MM.1S (cell line): ENCODE measurements at regions not wholly inside any gene's neighbourhood (a gene's known extent, or its start where the extent isn't known, plus 50 kb on each side); places are given as distances from the start of the nearest gene placed in this dataset.

Experiments used
- DNase-seq: peaks from one replicate; pipeline ENCODE4 v3.0.0-alpha.2; 2015
- H2AFZ ChIP-seq: fragments of 300-600 bp; sonication (generic); 2 replicates; pipeline ENCODE4 v1.6.0; 2016; ENCODE audit warnings: antibody characterized with exemption, low read length
- H3F3A ChIP-seq: fragments of 300-600 bp; sonication (generic); 2 replicates; pipeline ENCODE4 v1.6.1; 2016; ENCODE audit warnings: mild to moderate bottlenecking, antibody characterized with exemption, low read length, moderate library complexity, mixed read lengths; ENCODE audit not compliant: insufficient read depth
- H3K27ac ChIP-seq: fragments of 300-600 bp; sonication (generic); 2 replicates; pipeline ENCODE4 v1.5.1; 2016; ENCODE audit warnings: mild to moderate bottlenecking, low read length
- H3K27me3 ChIP-seq: fragments of 300-600 bp; sonication (generic); replicated peaks from 2 replicates; pipeline ENCODE4 v1.6.0; 2016; ENCODE audit warnings: low read length; ENCODE audit not compliant: insufficient read depth
- H3K36me3 ChIP-seq: fragments of 300-600 bp; sonication (generic); replicated peaks from 2 replicates; pipeline ENCODE4 v1.6.1; 2016; ENCODE audit warnings: mild to moderate bottlenecking, low read length, mixed read lengths; ENCODE audit not compliant: insufficient read depth
- H3K4me1 ChIP-seq: fragments of 300-600 bp; sonication (generic); 2 replicates; pipeline ENCODE4 v1.6.1; 2016; ENCODE audit warnings: low read length, mixed read lengths
- H3K4me2 ChIP-seq: fragments of 300-600 bp; sonication (generic); 2 replicates; pipeline ENCODE4 v1.6.0; 2016; ENCODE audit warnings: low read depth, low read length
- H3K4me3 ChIP-seq: fragments of 300-600 bp; sonication (generic); 2 replicates; pipeline ENCODE4 v1.5.1; 2016; ENCODE audit warnings: low read length, mixed read lengths
- H3K79me2 ChIP-seq: fragments of 300-600 bp; sonication (generic); 2 replicates; pipeline ENCODE4 v1.6.1; 2016; ENCODE audit warnings: mixed run types, low read length, mixed read lengths
- H3K9ac ChIP-seq: fragments of 300-600 bp; sonication (generic); 2 replicates; pipeline ENCODE4 v1.6.1; 2016; ENCODE audit warnings: low read length, mixed read lengths
- H3K9me2 ChIP-seq: fragments of 300-600 bp; sonication (generic); replicated peaks from 2 replicates; pipeline ENCODE4 v1.6.1; 2016; ENCODE audit warnings: mild to moderate bottlenecking, low read length, mixed read lengths; ENCODE audit not compliant: insufficient read depth
- H3K9me3 ChIP-seq: fragments of 300-600 bp; sonication (generic); replicated peaks from 2 replicates; pipeline ENCODE4 v1.6.1; 2016; ENCODE audit warnings: mild to moderate bottlenecking, low read length, mixed read lengths; ENCODE audit not compliant: insufficient read depth
- H4K20me1 ChIP-seq: fragments of 300-600 bp; sonication (generic); 2 replicates; pipeline ENCODE4 v1.6.1; 2016; ENCODE audit warnings: mild to moderate bottlenecking, low read length, moderate library complexity, mixed read lengths; ENCODE audit not compliant: insufficient read depth
- CTCF ChIP-seq: fragments of 300-600 bp; sonication (generic); IDR thresholded peaks from 2 replicates; pipeline ENCODE4 v1.5.1; 2016; ENCODE audit warnings: antibody characterized with exemption, low read length, mixed read lengths
- EZH2 ChIP-seq: fragments of 300-600 bp; sonication (generic); optimal IDR thresholded peaks from 2 replicates; pipeline ENCODE3; 2017; ENCODE audit warnings: low read depth, mild to moderate bottlenecking, antibody characterized with exemption, low read length, mixed read lengths
- EZH2phosphoT487 ChIP-seq: fragments of 300-600 bp; sonication (generic); IDR thresholded peaks from 2 replicates; pipeline ENCODE4 v1.6.1; 2018; ENCODE audit warnings: antibody characterized with exemption, low read length

DNA sequence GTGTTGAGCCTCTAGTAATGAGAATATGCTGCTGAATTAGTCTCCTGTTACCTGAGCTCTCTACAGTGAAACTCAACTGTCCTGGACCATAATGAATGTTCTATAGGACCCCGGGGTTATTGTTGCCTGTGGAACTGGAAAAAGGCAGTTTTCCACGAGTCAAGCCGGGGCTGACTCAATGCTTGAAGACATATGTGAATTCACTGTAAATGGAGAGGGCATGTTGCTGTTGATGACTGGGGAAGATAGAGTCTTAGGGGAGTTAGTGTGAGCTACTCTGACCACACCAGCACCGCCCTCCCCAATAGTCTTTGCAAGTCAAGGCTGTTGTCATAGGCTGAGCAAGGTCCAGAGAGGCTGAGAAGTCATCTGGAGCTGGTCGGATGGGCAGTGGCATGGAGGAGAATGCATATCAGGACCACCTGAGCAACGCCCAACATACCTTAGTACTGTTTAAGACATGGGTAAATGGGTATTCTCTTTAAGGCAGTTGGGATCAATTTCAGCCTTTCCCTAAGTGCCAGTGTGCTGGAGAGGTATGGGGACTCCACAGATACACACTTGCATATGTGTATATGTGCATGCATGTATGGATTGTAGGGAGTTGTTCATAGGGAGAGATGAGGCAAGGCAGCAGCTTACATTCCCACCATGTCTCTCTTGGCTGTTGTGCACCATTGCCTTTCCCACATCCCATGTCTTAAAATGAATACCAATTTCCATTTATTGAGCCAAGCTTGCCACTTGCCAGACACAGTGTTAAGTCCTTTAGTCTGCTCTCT, 230.1 kb upstream of the NAV2 start:
- H3K9me2 ChIP-seq, result no peaks in the 10 kb centered on the region
- TF ChIP-seq CTCF (no peak), EZH2 (no peak), EZH2phosphoT487 (no peak)
- H3K4me1 ChIP-seq, result no peaks in the 10 kb centered on the region
- no peaks in the 10 kb centered on the region for H3K27me3 ChIP-seq
- no peaks in the 10 kb centered on the region for H3K36me3 ChIP-seq
- H3K4me3 ChIP-seq, result no peak overlapping the region
- no peak overlapping the region for H3K9ac ChIP-seq
- no peak for DNase-seq
- H3K79me2 ChIP-seq, result peaks cover 24% of the 10 kb centered on the region; the same call in 1 of the 2 replicates
- H2AFZ ChIP-seq, result no peak overlapping the region
- no peak overlapping the region for H3K4me2 ChIP-seq
- H3K27ac ChIP-seq, result no peak overlapping the region
- H3F3A ChIP-seq, result no peaks in the 10 kb centered on the region
- no peaks in the 10 kb centered on the region for H3K9me3 ChIP-seq
- no peaks in the 10 kb centered on the region for H4K20me1 ChIP-seq

DNA sequence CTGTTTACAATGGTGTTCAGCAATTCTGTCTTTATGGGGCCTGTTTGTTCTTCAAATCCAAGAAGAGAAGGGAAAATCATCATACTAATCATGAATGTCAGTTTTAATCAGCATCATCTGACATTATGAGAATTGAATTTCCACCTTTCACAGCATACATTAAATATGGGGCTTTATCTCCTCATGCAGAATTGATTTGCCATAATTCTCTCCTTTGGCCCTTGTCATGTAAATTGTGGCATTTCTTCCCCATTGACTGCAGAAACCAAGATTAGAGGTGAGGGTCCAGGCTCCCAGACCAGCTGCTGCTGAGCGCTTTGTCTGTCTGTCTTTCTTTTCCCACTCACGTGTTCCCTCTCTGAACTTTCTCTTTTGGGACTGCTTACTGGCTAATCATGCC, 232.1 kb upstream of the NAV2 start:
- Histone ChIP-seq H2AFZ (no peak overlapping the region), H3K27me3 (no peaks in the 10 kb centered on the region), H3K9ac (no peak overlapping the region), H3K4me1 (no peaks in the 10 kb centered on the region), H3K9me3 (no peaks in the 10 kb centered on the region), H3F3A (no peaks in the 10 kb centered on the region), H3K36me3 (no peaks in the 10 kb centered on the region), H3K9me2 (no peaks in the 10 kb centered on the region), H3K27ac (no peak overlapping the region), H3K79me2 (peaks cover 38% of the 10 kb centered on the region), H3K4me3 (no peak overlapping the region), H3K4me2 (no peak overlapping the region), H4K20me1 (no peaks in the 10 kb centered on the region)
- no peak for DNase-seq
- TF ChIP-seq EZH2, result no peak
- TF ChIP-seq CTCF, result no peak
- no peak for TF ChIP-seq EZH2phosphoT487

DNA sequence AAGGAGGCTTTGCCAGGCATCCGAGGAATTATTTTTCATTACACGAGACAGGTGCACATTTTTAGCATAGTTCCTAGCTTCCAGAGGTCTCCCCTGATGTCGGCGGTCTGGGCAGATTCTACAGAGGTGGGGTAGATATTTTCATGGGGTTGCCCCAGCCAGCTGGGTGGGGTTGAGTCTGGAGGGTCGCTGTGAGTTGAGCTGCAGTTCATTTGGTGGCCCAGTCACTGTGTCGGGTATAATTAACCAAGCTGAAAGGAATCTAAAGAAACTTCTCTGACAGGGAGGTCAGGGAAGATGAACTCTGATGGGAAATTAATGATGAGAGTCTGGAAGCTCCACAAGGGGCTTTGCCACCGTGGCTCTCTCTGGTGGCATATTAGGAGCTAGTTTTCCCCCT, 233.7 kb upstream of the NAV2 start:
- Histone ChIP-seq H3K27ac (no peak overlapping the region), H3K4me1 (no peaks in the 10 kb centered on the region), H3K27me3 (no peaks in the 10 kb centered on the region), H3F3A (no peaks in the 10 kb centered on the region), H3K9me3 (no peaks in the 10 kb centered on the region), H4K20me1 (no peaks in the 10 kb centered on the region), H3K4me3 (no peak overlapping the region), H3K4me2 (no peak overlapping the region), H3K36me3 (no peaks in the 10 kb centered on the region), H3K79me2 (peaks cover 41% of the 10 kb centered on the region), H3K9me2 (no peaks in the 10 kb centered on the region), H2AFZ (no peak overlapping the region), H3K9ac (no peak overlapping the region)
- DNase-seq, result no peak
- TF ChIP-seq CTCF, result no peak
- no peak for TF ChIP-seq EZH2phosphoT487
- TF ChIP-seq EZH2, result no peak
